C4-2B (cell line): ENCODE measurements at regions not wholly inside any gene's neighbourhood (a gene's known extent, or its start where the extent isn't known, plus 50 kb on each side); places are given as distances from the start of the nearest gene placed in this dataset.

Source experiments
- H3K27ac ChIP-seq: fragments of 450-650 bp; 2 replicates; pipeline ENCODE4 v1.5.1; 2017
- CTCF ChIP-seq: fragments of 450-650 bp; conservative IDR thresholded peaks from 2 replicates; pipeline ENCODE4 v1.5.1; 2017; ENCODE audit warnings: mild to moderate bottlenecking
- ZFX ChIP-seq: fragments of 450-650 bp; IDR thresholded peaks from 2 replicates; pipeline ENCODE4 v1.6.1; 2017

DNA sequence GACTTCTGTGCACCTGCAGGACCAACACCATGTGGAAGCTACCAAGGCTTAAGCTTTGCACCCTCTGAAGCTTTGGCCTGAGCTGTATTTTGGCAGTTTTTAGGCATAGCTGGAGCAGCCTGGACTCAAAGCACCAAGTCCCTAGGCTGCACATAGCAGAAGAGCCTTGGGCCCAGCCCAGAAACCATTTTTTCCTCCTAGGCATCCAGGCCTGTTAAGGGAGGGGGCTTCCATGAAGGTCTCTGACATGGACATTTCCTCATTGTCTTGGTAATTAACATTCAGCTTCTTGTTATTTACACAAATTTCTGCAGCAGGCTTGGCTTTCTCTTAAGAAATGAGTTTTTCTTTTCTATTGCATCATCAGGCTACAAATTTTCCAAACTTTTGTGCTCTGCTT, 475.8 kb upstream of the FLRT2 start:
- no peak overlapping the region for H3K27ac ChIP-seq
- TF ChIP-seq CTCF (no peak), ZFX (no peak)

DNA sequence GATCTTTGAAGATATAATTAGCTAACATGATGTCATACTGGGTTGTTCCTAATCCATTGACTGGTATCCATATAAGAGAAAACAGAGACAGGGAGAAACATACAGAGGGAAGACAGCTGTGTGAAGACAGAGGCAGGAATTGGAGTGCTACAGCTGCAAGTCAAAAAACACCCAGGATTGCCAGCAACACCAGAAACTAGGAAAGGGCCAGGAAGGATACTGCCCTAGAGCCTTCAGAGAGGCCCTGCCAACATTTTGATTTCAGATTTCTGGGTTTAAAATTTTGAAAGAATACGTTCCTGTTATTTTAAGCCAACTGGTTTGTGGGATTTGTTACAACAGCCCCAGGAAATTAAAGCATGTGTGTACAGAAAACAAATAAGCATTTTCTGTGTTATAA, 473.7 kb upstream of the FLRT2 start:
- no peak overlapping the region for H3K27ac ChIP-seq
- TF ChIP-seq ZFX: no peak
- no peak for TF ChIP-seq CTCF

GRCh38 chr14:85057221-85057620, 472.7 kb upstream of the FLRT2 start:
- no peak overlapping the region for H3K27ac ChIP-seq
- TF ChIP-seq CTCF: no peak
- TF ChIP-seq ZFX: no peak

GRCh38 chr14:85058150-85058549, 471.8 kb upstream of the FLRT2 start:
- TF ChIP-seq ZFX (no peak), CTCF (no peak)
- H3K27ac ChIP-seq: no peak overlapping the region

GRCh38 chr14:85060121-85060520, 469.8 kb upstream of the FLRT2 start:
- no peak overlapping the region for H3K27ac ChIP-seq
- TF ChIP-seq ZFX: no peak
- no peak for TF ChIP-seq CTCF

- no peak overlapping the region for H3K27ac ChIP-seq
- TF ChIP-seq CTCF: no peak
- TF ChIP-seq ZFX: no peak
These were observed 468.7 kb upstream of the FLRT2 start for GRCh38 chr14:85061256-85061655.

GRCh38 chr14:85063747-85064146, 466.2 kb upstream of the FLRT2 start:
- TF ChIP-seq CTCF: no peak
- TF ChIP-seq ZFX: no peak
- H3K27ac ChIP-seq: no peak overlapping the region
